Esophagus muscularis mucosa (tissue), 4 donors: ENCODE measurements at regions not wholly inside any gene's neighbourhood (a gene's known extent, or its start where the extent isn't known, plus 50 kb on each side); places are given as distances from the start of the nearest gene placed in this dataset.

Experiments
- DNase-seq: peaks from one replicate; pipeline ENCODE4 v3.0.0-alpha.2; 2017; ENCODE audit errors: extremely low spot score
- H3K27ac ChIP-seq, 4 donors: fragments of 200-600 bp; sonication (generic); replicated peaks in 1 of 4; 1 replicate in 3 of 4; 2 replicates in 1 of 4; pipeline ENCODE4 v1.5.1; 2016 to 2019; ENCODE audit warnings: mild to moderate bottlenecking in 1 of 4
- H3K27me3 ChIP-seq, 4 donors: fragments of 200-600 bp; sonication (generic); one replicate each; pipeline versions ENCODE4 v1.5.1 to v1.6.0; 2016 to 2019
- H3K36me3 ChIP-seq, 4 donors: fragments of 200-600 bp; sonication (generic); one replicate each; pipeline ENCODE4 v1.5.1; 2016 to 2019
- H3K4me1 ChIP-seq, 4 donors: fragments of 200-600 bp; sonication (generic); one replicate each; pipeline ENCODE4 v1.5.1; 2016 to 2019
- H3K4me3 ChIP-seq, 4 donors: fragments of 200-600 bp; sonication (generic); 1 replicate in 2 of 4; 2 replicates in 2 of 4; pipeline ENCODE4 v1.5.1; 2016 to 2019; ENCODE audit warnings: mild to moderate bottlenecking in 4 of 4, moderate library complexity in 1 of 4
- H3K9me3 ChIP-seq, 4 donors: fragments of 200-600 bp; sonication (generic); 1 replicate in 3 of 4; 2 replicates in 1 of 4; pipeline ENCODE4 v1.5.1; 2016 to 2019
- CTCF ChIP-seq, 3 experiments: fragments of 200-600 bp in 2 of 3; fragments of 450-650 bp in 1 of 3; sonication (generic) in 2 of 3; IDR thresholded peaks; one replicate each; pipeline ENCODE4 v1.5.1; 2017 to 2019; ENCODE audit warnings: antibody characterized with exemption in 3 of 3, mild to moderate bottlenecking in 2 of 3, moderate library complexity in 1 of 3
- EP300 ChIP-seq: sonication (generic); formaldehyde crosslinking; IDR thresholded peaks from one replicate; pipeline ENCODE4 v1.6.1; 2017; ENCODE audit warnings: antibody characterized with exemption
- POLR2A ChIP-seq: fragments of 450-650 bp; IDR thresholded peaks from one replicate; pipeline ENCODE4 v1.6.1; 2017; ENCODE audit warnings: antibody characterized with exemption, moderate library complexity, mild to moderate bottlenecking, low read depth
- POLR2AphosphoS5 ChIP-seq, 2 donors: sonication (generic); formaldehyde crosslinking; IDR thresholded peaks; one replicate each; pipeline ENCODE4 v1.6.1; 2017; ENCODE audit warnings: antibody characterized with exemption in 2 of 2
- WGBS: methylation state at CpG from one replicate; pipeline ENCODE4 v1.1.5; 2018; 5-methylcytosine and 5-hydroxymethylcytosine counted together
- intact Hi-C: fragments of 100-400 bp; cut with DNase I; formaldehyde crosslinking; loops from one replicate; pipeline ENCODE4 v1.15.1; 2023

GRCh38 chr10:89097226-89097625 is 106.6 kb downstream of the FAS start:
- TF ChIP-seq POLR2A (no peak), EP300 (no peak), CTCF (IDR thresholded peaks at IDR 0.05) (no peak), POLR2AphosphoS5 (IDR thresholded peaks at IDR 0.05) (no peak)
- peaks cover 5 to 34% (median 17%) of the 10 kb centered on the region in 4 donors for H3K4me1 ChIP-seq
- DNase-seq: no peak
- no peak overlapping the region for H3K27ac ChIP-seq
- H3K4me3 ChIP-seq: no peak overlapping the region
- 95% methylated on average over 2 of the region's 2 CpGs for WGBS
- H3K36me3 ChIP-seq: no peaks in the 10 kb centered on the region
- H3K27me3 ChIP-seq: no peaks in the 10 kb centered on the region
- H3K9me3 ChIP-seq: no peaks in the 10 kb centered on the region
- intact Hi-C loops: no loop called here

GRCh38 chr10:89095701-89096391 is 105.2 kb downstream of the FAS start:
- 77% methylated on average over 1 of the region's 1 CpG for WGBS
- peaks cover 2 to 34% (median 17%) of the 10 kb centered on the region in 4 donors for H3K4me1 ChIP-seq
- H3K27ac ChIP-seq: no peak overlapping the region
- H3K36me3 ChIP-seq: no peaks in the 10 kb centered on the region
- intact Hi-C loops: no loop called here
- no peak overlapping the region for H3K4me3 ChIP-seq
- no peaks in the 10 kb centered on the region for H3K27me3 ChIP-seq
- TF ChIP-seq CTCF (IDR thresholded peaks at IDR 0.05) (no peak), EP300 (no peak), POLR2A (no peak), POLR2AphosphoS5 (IDR thresholded peaks at IDR 0.05) (no peak)
- no peak for DNase-seq
- H3K9me3 ChIP-seq: no peaks in the 10 kb centered on the region

- WGBS: 91% methylated on average over 3 of the region's 3 CpGs
- H3K27ac ChIP-seq: no peak overlapping the region
- intact Hi-C loops: no loop called here
Measured at GRCh38 chr10:89093728-89094127, 103.1 kb downstream of the FAS start.

GRCh38 chr10:89092981-89093380 is 102.4 kb downstream of the FAS start:
- H3K27me3 ChIP-seq: no peaks in the 10 kb centered on the region
- no peak overlapping the region for H3K4me3 ChIP-seq
- peaks cover 4 to 34% (median 15%) of the 10 kb centered on the region in 4 donors for H3K4me1 ChIP-seq
- no peak for DNase-seq
- H3K27ac ChIP-seq: no peak overlapping the region
- intact Hi-C loops: no loop called here
- TF ChIP-seq CTCF (IDR thresholded peaks at IDR 0.05): no peak
- H3K36me3 ChIP-seq: no peaks in the 10 kb centered on the region
- no peaks in the 10 kb centered on the region for H3K9me3 ChIP-seq
- WGBS: 76% methylated on average over 4 of the region's 4 CpGs

More at GRCh38 chr10:89093728-89094127, 103.1 kb downstream of the FAS start:
- no peaks in the 10 kb centered on the region for H3K36me3 ChIP-seq
- DNase-seq: no peak
- H3K9me3 ChIP-seq: no peaks in the 10 kb centered on the region
- no peak for TF ChIP-seq EP300
- TF ChIP-seq POLR2AphosphoS5 (IDR thresholded peaks at IDR 0.05): no peak
- TF ChIP-seq CTCF (IDR thresholded peaks at IDR 0.05): no peak
- peaks cover 4 to 34% (median 15%) of the 10 kb centered on the region in 4 donors for H3K4me1 ChIP-seq
- H3K4me3 ChIP-seq: no peak overlapping the region
- H3K27me3 ChIP-seq: no peaks in the 10 kb centered on the region

GRCh38 chr10:89092439-89092838 is 101.8 kb downstream of the FAS start:
- Histone ChIP-seq H3K36me3 (no peaks in the 10 kb centered on the region), H3K4me3 (no peak overlapping the region), H3K4me1 (peaks cover 4 to 34% (median 15%) of the 10 kb centered on the region in 4 donors), H3K27me3 (no peaks in the 10 kb centered on the region), H3K27ac (no peak overlapping the region), H3K9me3 (no peaks in the 10 kb centered on the region)
- 94% methylated on average over 1 of the region's 1 CpG for WGBS
- no peak for DNase-seq
- intact Hi-C loops: no loop called here
- TF ChIP-seq CTCF (IDR thresholded peaks at IDR 0.05) (no peak), POLR2AphosphoS5 (IDR thresholded peaks at IDR 0.05) (no peak), POLR2A (no peak)
